Suppressor macrophage treated with lipopolysaccharide for 4 hours (primary cell): ENCODE measurements at regions not wholly inside any gene's neighbourhood (a gene's known extent, or its start where the extent isn't known, plus 50 kb on each side); places are given as distances from the start of the nearest gene placed in this dataset.
"Not testable (repeated sequence)": the region's sequence is repeated elsewhere in the genome, so short reads cannot be mapped to it uniquely, and the experiment has no call there.

Experiments
- DNase-seq: peaks from one replicate; pipeline ENCODE4 v3.0.0-alpha.2; 2020

GRCh38 chr4:108453366-108453765 lies 167.0 kb upstream of the RPL34 start:
- DNase-seq = no peak

- DNase-seq = no peak
Measured at GRCh38 chr4:108450236-108450898, 170.0 kb upstream of the RPL34 start.

- no peak for DNase-seq
Measured at GRCh38 chr4:108449129-108449528, 171.2 kb upstream of the RPL34 start.

- no peak for DNase-seq
Measured at GRCh38 chr4:108446556-108446955, 173.8 kb upstream of the RPL34 start.

- DNase-seq = no peak
Measured at GRCh38 chr4:108445716-108446115, 174.7 kb upstream of the RPL34 start.

- no peak for DNase-seq
Measured at GRCh38 chr4:108443585-108443984, 176.8 kb upstream of the RPL34 start.

GRCh38 chr4:108433832-108434231 lies 186.5 kb upstream of the RPL34 start:
- DNase-seq = no peak

GRCh38 chr4:108433394-108433793 lies 187.0 kb upstream of the RPL34 start:
- DNase-seq = not testable (repeated sequence)

GRCh38 chr4:108432418-108432817 lies 188.0 kb upstream of the RPL34 start:
- DNase-seq = no peak

GRCh38 chr4:108431986-108432385 lies 188.4 kb upstream of the RPL34 start:
- DNase-seq = no peak

- no peak for DNase-seq
Measured at GRCh38 chr4:108430921-108431320, 189.5 kb upstream of the RPL34 start.

GRCh38 chr4:108429662-108430061 lies 190.7 kb upstream of the RPL34 start:
- no peak for DNase-seq

GRCh38 chr4:108428923-108429322 lies 191.5 kb upstream of the RPL34 start:
- no peak for DNase-seq

- DNase-seq = no peak
Measured at GRCh38 chr4:108427946-108428485, 192.4 kb upstream of the RPL34 start.

- no peak for DNase-seq
Measured at GRCh38 chr4:108426493-108426892, 193.9 kb upstream of the RPL34 start.

- DNase-seq = no peak
Measured at GRCh38 chr4:108425988-108426387, 194.4 kb upstream of the RPL34 start.

GRCh38 chr4:108417923-108418322 lies 202.5 kb upstream of the RPL34 start:
- DNase-seq = no peak

- DNase-seq = no peak
Measured at GRCh38 chr4:108416831-108417230, 203.5 kb upstream of the RPL34 start.

GRCh38 chr4:108415389-108415788 lies 205.0 kb upstream of the RPL34 start:
- no peak for DNase-seq

- DNase-seq = no peak
Measured at GRCh38 chr4:108411836-108412235, 208.5 kb upstream of the RPL34 start.

- DNase-seq = not testable (repeated sequence)
Measured at GRCh38 chr4:108409691-108410090, 210.7 kb upstream of the RPL34 start.

- no peak for DNase-seq
Measured at GRCh38 chr4:108405586-108405985, 214.8 kb upstream of the RPL34 start.

GRCh38 chr4:108400309-108400708 lies 220.1 kb upstream of the RPL34 start:
- no peak for DNase-seq

GRCh38 chr4:108399610-108400265 lies 220.6 kb upstream of the RPL34 start:
- DNase-seq = no peak

GRCh38 chr4:108398836-108399235 lies 221.5 kb upstream of the RPL34 start:
- DNase-seq = no peak
